H1 (cell line): ENCODE measurements at regions not wholly inside any gene's neighbourhood (a gene's known extent, or its start where the extent isn't known, plus 50 kb on each side); places are given as distances from the start of the nearest gene placed in this dataset.

Source experiments
- CTCF ChIA-PET: fragments of 300-600 bp; sonication (Branson Sonifier 250); formaldehyde crosslinking; loops from one replicate; lab custom pipeline; 2021; ENCODE audit not compliant: partially characterized antibody; lab: Charles Lee
- POLR2A ChIA-PET: fragments of 300-600 bp; sonication (Branson Sonifier 250); formaldehyde crosslinking; loops from one replicate; lab custom pipeline; 2021; ENCODE audit warnings: inconsistent platforms; ENCODE audit not compliant: partially characterized antibody; lab: Charles Lee
- DNase-seq, 2 experiments: peaks; one replicate each; pipeline versions ENCODE4 v3.0.0 to v3.0.0-alpha.2; 2010 to 2022; ENCODE audit warnings: low spot score in 2 of 2, low read depth in 1 of 2, mixed read lengths in 1 of 2
- FAIRE-seq: peaks from 2 replicates; lab custom pipeline; 2011; peaks lifted over from hg19 to GRCh38; lab: Jason Lieb, UNC
- H2AFZ ChIP-seq: 2 replicates; pipeline ENCODE4 v1.8.1; 2012; ENCODE audit warnings: low read length, inconsistent platforms
- H2AK5ac ChIP-seq: 2 replicates; pipeline ENCODE4 v1.6.1; 2013; ENCODE audit warnings: low read depth, low read length
- H2BK120ac ChIP-seq: replicated peaks from 2 replicates; pipeline ENCODE3; 2013; ENCODE audit warnings: low read depth, low read length, inconsistent platforms
- H2BK12ac ChIP-seq: 2 replicates; pipeline ENCODE4 v1.6.1; 2013; ENCODE audit warnings: low read depth, low read length
- H2BK15ac ChIP-seq: 2 replicates; pipeline ENCODE4 v1.6.1; 2013; ENCODE audit warnings: low read length
- H2BK20ac ChIP-seq: 2 replicates; pipeline ENCODE4 v1.6.1; 2013; ENCODE audit warnings: low read length
- H2BK5ac ChIP-seq: 2 replicates; pipeline ENCODE4 v1.6.1; 2013; ENCODE audit warnings: low read depth, low read length
- H3K14ac ChIP-seq: 2 replicates; pipeline ENCODE4 v1.6.1; 2013; ENCODE audit warnings: inconsistent platforms; ENCODE audit not compliant: insufficient read length
- H3K18ac ChIP-seq: 2 replicates; pipeline ENCODE4 v1.6.1; 2013; ENCODE audit warnings: low read length; ENCODE audit errors: extremely low read depth
- H3K23ac ChIP-seq: 2 replicates; pipeline ENCODE4 v1.6.1; 2013; ENCODE audit warnings: inconsistent platforms; ENCODE audit not compliant: insufficient read length
- H3K23me2 ChIP-seq: 2 replicates; pipeline ENCODE4 v1.6.1; 2013; ENCODE audit warnings: low read depth, low read length
- H3K27ac ChIP-seq: 2 replicates; pipeline ENCODE4 v1.6.1; 2011; ENCODE audit warnings: low read depth, low read length, inconsistent platforms
- H3K27me3 ChIP-seq, 4 experiments: replicated peaks in 1 of 4; 1 replicate in 1 of 4; 2 replicates in 3 of 4; pipeline versions ENCODE4 v1.6.1 to v1.8.1; 2011 to 2013; ENCODE audit warnings: low read length in 3 of 4, mild to moderate bottlenecking in 3 of 4, inconsistent platforms in 2 of 4, mixed read lengths in 2 of 4, moderate library complexity in 1 of 4; ENCODE audit not compliant: control insufficient read depth in 3 of 4, insufficient read depth in 3 of 4; ENCODE audit errors: extremely low read depth in 1 of 4
- H3K36me3 ChIP-seq, 4 experiments: 2 replicates each; pipeline versions ENCODE4 v1.6.1 to v1.8.1; 2011 to 2013; ENCODE audit warnings: mild to moderate bottlenecking in 4 of 4, low read length in 3 of 4, moderate library complexity in 2 of 4, control low read depth in 1 of 4, inconsistent platforms in 1 of 4; ENCODE audit not compliant: insufficient read depth in 4 of 4, control insufficient read depth in 2 of 4
- H3K4ac ChIP-seq: replicated peaks from 2 replicates; pipeline ENCODE3; 2013; ENCODE audit warnings: low read length, low read depth, mixed read lengths, inconsistent platforms; ENCODE audit not compliant: insufficient read length
- H3K4me1 ChIP-seq, 4 experiments: replicated peaks in 1 of 4; 1 replicate in 1 of 4; 2 replicates in 3 of 4; pipeline versions ENCODE4 v1.6.1 to v1.8.1; 2011 to 2013; ENCODE audit warnings: low read length in 3 of 4, inconsistent platforms in 2 of 4, mixed read lengths in 1 of 4; ENCODE audit not compliant: insufficient read depth in 4 of 4, control insufficient read depth in 3 of 4
- H3K4me2 ChIP-seq, 2 experiments: 2 replicates each; pipeline versions ENCODE4 v1.6.1 to v1.8.1; 2011 to 2013; ENCODE audit warnings: low read depth in 2 of 2, low read length in 2 of 2, control low read depth in 1 of 2, inconsistent platforms in 1 of 2, mild to moderate bottlenecking in 1 of 2; ENCODE audit not compliant: insufficient read depth in 1 of 2
- H3K4me3 ChIP-seq, 4 experiments: fragments of 200-600, 300-600 bp in 1 of 4; sonication (generic), shearing (Covaris generic), sonication (Bioruptor Twin) in 1 of 4; 2 replicates each; pipeline versions ENCODE4 v1.5.1 to v1.8.1; 2011 to 2016; ENCODE audit warnings: low read length in 4 of 4, low read depth in 3 of 4, control low read depth in 2 of 4, inconsistent platforms in 2 of 4, mild to moderate bottlenecking in 2 of 4, mixed read lengths in 1 of 4, moderate library complexity in 1 of 4; ENCODE audit not compliant: insufficient read depth in 2 of 4; ENCODE audit errors: extremely low read depth in 1 of 4
- H3K56ac ChIP-seq: replicated peaks from 2 replicates; pipeline ENCODE3; 2013; ENCODE audit warnings: low read depth, mild to moderate bottlenecking, mixed read lengths, low read length, inconsistent platforms; ENCODE audit not compliant: insufficient read length
- H3K79me1 ChIP-seq: 2 replicates; pipeline ENCODE4 v1.6.1; 2013; ENCODE audit warnings: low read depth, low read length, control low read depth
- H3K79me2 ChIP-seq, 2 experiments: 2 replicates each; pipeline versions ENCODE4 v1.6.1 to v1.8.1; 2012 to 2013; ENCODE audit warnings: low read length in 2 of 2, mild to moderate bottlenecking in 2 of 2, inconsistent platforms in 1 of 2; ENCODE audit not compliant: insufficient read depth in 2 of 2, control insufficient read depth in 1 of 2
- H3K9ac ChIP-seq, 4 experiments: replicated peaks in 1 of 4; 1 replicate in 1 of 4; 2 replicates in 3 of 4; pipeline versions ENCODE4 v1.6.1 to v1.8.1; 2011 to 2013; ENCODE audit warnings: low read depth in 3 of 4, low read length in 3 of 4, control low read depth in 2 of 4, mild to moderate bottlenecking in 2 of 4, moderate library complexity in 2 of 4, inconsistent platforms in 1 of 4; ENCODE audit errors: extremely low read depth in 1 of 4
- H3K9me3 ChIP-seq, 2 experiments: 2 replicates each; pipeline versions ENCODE4 v1.6.1 to v1.8.1; 2012 to 2013; ENCODE audit warnings: mild to moderate bottlenecking in 2 of 2, moderate library complexity in 2 of 2, control low read depth in 1 of 2, inconsistent platforms in 1 of 2, low read depth in 1 of 2, low read length in 1 of 2, mixed read lengths in 1 of 2; ENCODE audit not compliant: insufficient read depth in 2 of 2
- H4K20me1 ChIP-seq, 2 experiments: replicated peaks in 1 of 2; 2 replicates each; pipeline versions ENCODE3 to v1.8.1; 2011 to 2013; ENCODE audit warnings: inconsistent platforms in 2 of 2, low read length in 2 of 2, mild to moderate bottlenecking in 1 of 2; ENCODE audit not compliant: insufficient read depth in 2 of 2, control insufficient read depth in 1 of 2
- H4K5ac ChIP-seq: 2 replicates; pipeline ENCODE4 v1.6.1; 2013; ENCODE audit warnings: low read length, low read depth, mixed read lengths, inconsistent platforms; ENCODE audit not compliant: insufficient read length
- H4K8ac ChIP-seq: 2 replicates; pipeline ENCODE4 v1.8.0; 2013; ENCODE audit warnings: mild to moderate bottlenecking, moderate library complexity, low read length, inconsistent platforms; ENCODE audit not compliant: insufficient read depth; ENCODE audit errors: extremely low read depth
- H4K91ac ChIP-seq: replicated peaks from 2 replicates; pipeline ENCODE3; 2013; ENCODE audit warnings: low read length, mixed read lengths, inconsistent platforms; ENCODE audit not compliant: insufficient read length
- BACH1 ChIP-seq: IDR thresholded peaks from 2 replicates; pipeline ENCODE4 v1.6.1; 2012; ENCODE audit warnings: low read length, improper control_type of control experiment
- CBX8 ChIP-seq: fragments of 300-800, 300-1000 bp; sonication (generic); IDR thresholded peaks from 2 replicates; pipeline ENCODE4 v1.7.1; 2016; ENCODE audit warnings: low read depth, low read length, borderline replicate concordance
- CTBP2 ChIP-seq: IDR thresholded peaks from 2 replicates; pipeline ENCODE4 v1.7.0; 2011; ENCODE audit warnings: borderline replicate concordance, mild to moderate bottlenecking, moderate library complexity, mixed read lengths, low read length; ENCODE audit not compliant: insufficient read depth, insufficient read length
- EP300 ChIP-seq, 2 experiments: IDR thresholded peaks; 1 replicate in 1 of 2; 2 replicates in 1 of 2; pipeline ENCODE4 v1.6.1; 2011 to 2012; ENCODE audit warnings: low read depth in 2 of 2, low read length in 2 of 2, mild to moderate bottlenecking in 2 of 2, borderline replicate concordance in 1 of 2, inconsistent platforms in 1 of 2, moderate library complexity in 1 of 2
- EZH2 ChIP-seq: fragments of 200-600 bp; sonication (generic); IDR thresholded peaks from 2 replicates; pipeline ENCODE4 v1.7.1; 2012; ENCODE audit warnings: low read depth, mild to moderate bottlenecking, moderate library complexity, low read length, inconsistent platforms; ENCODE audit not compliant: severe bottlenecking
- RBBP5 ChIP-seq: IDR thresholded peaks from 2 replicates; pipeline ENCODE4 v1.7.1; 2012; ENCODE audit warnings: low read depth, mild to moderate bottlenecking, inconsistent platforms, low read length, moderate library complexity, borderline replicate concordance
- RNF2 ChIP-seq: fragments of 200-900, 300-1000 bp; sonication (generic); IDR thresholded peaks from 2 replicates; pipeline ENCODE4 v1.7.1; 2016; ENCODE audit warnings: borderline replicate concordance, low read depth, mild to moderate bottlenecking, antibody characterized with exemption, low read length; ENCODE audit not compliant: poor library complexity, severe bottlenecking; ENCODE audit errors: missing control alignments
- TBP ChIP-seq: IDR thresholded peaks from 2 replicates; pipeline ENCODE4 v1.6.1; 2011; ENCODE audit warnings: low read depth, low read length, improper control_type of control experiment
- TCF12 ChIP-seq: IDR thresholded peaks from 2 replicates; pipeline ENCODE4 v1.6.1; 2011; ENCODE audit warnings: low read depth, mild to moderate bottlenecking, low read length
- ZNF274 ChIP-seq: IDR thresholded peaks from 2 replicates; pipeline ENCODE4 v1.7.0; 2012; ENCODE audit warnings: low read length, borderline replicate concordance; ENCODE audit errors: extremely low read depth
- WGBS, 2 experiments: shearing (Covaris generic) in 1 of 2; methylation state at CpG; one replicate each; pipeline versions ENCODE4 v1.1.6 to v1.1.7; 2013 to 2015; ENCODE audit warnings: low lambda C conversion rate in 2 of 2, mixed read lengths in 2 of 2, inconsistent platforms in 1 of 2, low coverage in 1 of 2, missing lambda C conversion rate in 1 of 2; ENCODE audit not compliant: insufficient replicate concordance in 2 of 2, insufficient coverage in 1 of 2, insufficient read length in 1 of 2; ENCODE audit errors: extremely low coverage in 1 of 2, missing lambda C conversion rate in 1 of 2; 5-methylcytosine and 5-hydroxymethylcytosine counted together

- no peak overlapping the region for H2BK15ac ChIP-seq
- no peak overlapping the region for H2BK120ac ChIP-seq
- H3K18ac ChIP-seq = no peak overlapping the region
- ChIA-PET CTCF (no interaction called here), POLR2A (no interaction called here)
- H3K4me1 ChIP-seq = no peaks in the 10 kb centered on the region
- no peak overlapping the region for H4K8ac ChIP-seq
- H2AK5ac ChIP-seq = no peak overlapping the region
- H3K4me2 ChIP-seq = no peak overlapping the region
- DNase-seq = no peak
- H4K5ac ChIP-seq = no peak overlapping the region
- WGBS, 2 experiments = 80% methylated on average over 2 of the region's 2 CpGs; no CpG with 5 or more reads in 1 of the 2 experiments
- no peak overlapping the region for H2BK5ac ChIP-seq
- no peak overlapping the region for H3K23ac ChIP-seq
- H3K14ac ChIP-seq = no peak overlapping the region
- no peak for FAIRE-seq
- H3K9ac ChIP-seq = no peak overlapping the region
- H3K79me2 ChIP-seq = no peaks in the 10 kb centered on the region
- no peak overlapping the region for H3K56ac ChIP-seq
- H2AFZ ChIP-seq = no peak overlapping the region
- no peaks in the 10 kb centered on the region for H3K23me2 ChIP-seq
- H3K27ac ChIP-seq = no peak overlapping the region
- H3K36me3 ChIP-seq = no peaks in the 10 kb centered on the region
- H3K4ac ChIP-seq = no peak overlapping the region
- H3K79me1 ChIP-seq = no peaks in the 10 kb centered on the region
- TF ChIP-seq RBBP5 = no peak
- no peak for TF ChIP-seq BACH1
- no peak for TF ChIP-seq RNF2
- TF ChIP-seq TCF12 = no peak
- TF ChIP-seq ZNF274 = no peak
- no peak for TF ChIP-seq CBX8
- TF ChIP-seq EP300 (IDR thresholded peaks at IDR 0.05; ENCODE audit: borderline replicate concordance in 1 of 2, low read depth in 2 of 2, low read length in 2 of 2) = no peak
- TF ChIP-seq CTBP2 = no peak
- no peak for TF ChIP-seq EZH2
- TF ChIP-seq TBP = no peak
- no peaks in the 10 kb centered on the region for H3K27me3 ChIP-seq
- no peaks in the 10 kb centered on the region for H3K9me3 ChIP-seq
- no peak overlapping the region for H2BK12ac ChIP-seq
- no peaks in the 10 kb centered on the region for H4K20me1 ChIP-seq
- H2BK20ac ChIP-seq = no peak overlapping the region
- H3K4me3 ChIP-seq = no peak overlapping the region
- no peak overlapping the region for H4K91ac ChIP-seq
These were observed 817.2 kb downstream of the GLUD2 start for GRCh38 chrX:121864561-121864960.
